SU-DHL-6 (cell line): ENCODE measurements at regions not wholly inside any gene's neighbourhood (a gene's known extent, or its start where the extent isn't known, plus 50 kb on each side); places are given as distances from the start of the nearest gene placed in this dataset.

Source experiments
- H2AFZ ChIP-seq: fragments of 200-600 bp; sonication (generic); 2 replicates; pipeline ENCODE4 v1.6.1; 2014; ENCODE audit warnings: low read depth, mild to moderate bottlenecking, moderate library complexity, mixed read lengths, antibody characterized with exemption, low read length; ENCODE audit not compliant: severe bottlenecking
- H3F3A ChIP-seq: fragments of 200-600 bp; shearing (Covaris generic); 2 replicates; pipeline ENCODE4 v1.6.0; 2016; ENCODE audit warnings: antibody characterized with exemption, mild to moderate bottlenecking; ENCODE audit not compliant: insufficient read depth
- H3K27ac ChIP-seq: fragments of 200-600 bp; sonication (generic); 2 replicates; pipeline ENCODE4 v1.5.1; 2016; ENCODE audit warnings: low read depth, mild to moderate bottlenecking, low read length, moderate library complexity, mixed read lengths
- H3K27me3 ChIP-seq: fragments of 200-600 bp; sonication (generic), shearing (Covaris generic); 2 replicates; pipeline ENCODE4 v1.6.0; 2014; ENCODE audit warnings: mild to moderate bottlenecking, low read length
- H3K36me3 ChIP-seq: fragments of 200-600 bp; sonication (generic); 2 replicates; pipeline ENCODE4 v1.6.1; 2014; ENCODE audit warnings: mild to moderate bottlenecking, low read length, mixed read lengths
- H3K4me2 ChIP-seq: fragments of 300-600, 200-600 bp; shearing (Covaris generic), sonication (generic); 2 replicates; pipeline ENCODE4 v1.6.0; 2014; ENCODE audit warnings: low read length, low read depth, mild to moderate bottlenecking; ENCODE audit not compliant: poor library complexity, severe bottlenecking
- H3K4me3 ChIP-seq: fragments of 200-600 bp; sonication (generic); 2 replicates; pipeline ENCODE4 v1.5.1; 2014; ENCODE audit warnings: antibody characterized with exemption, low read length, mild to moderate bottlenecking, mixed read lengths; ENCODE audit not compliant: insufficient read depth, poor library complexity, severe bottlenecking
- H3K79me2 ChIP-seq: fragments of 200-600 bp; sonication (generic); 2 replicates; pipeline ENCODE4 v1.6.1; 2014; ENCODE audit warnings: mild to moderate bottlenecking, low read length, moderate library complexity; ENCODE audit not compliant: insufficient read depth
- H3K9ac ChIP-seq: fragments of 200-600 bp; sonication (generic); 2 replicates; pipeline ENCODE4 v1.7.0; 2014; ENCODE audit warnings: mild to moderate bottlenecking, low read length
- H3K9me2 ChIP-seq: fragments of 200-600 bp; sonication (generic); replicated peaks from 2 replicates; pipeline ENCODE4 v1.6.1; 2014; ENCODE audit warnings: low read length; ENCODE audit not compliant: insufficient read depth
- H3K9me3 ChIP-seq: fragments of 200-600 bp; sonication (generic); 2 replicates; pipeline ENCODE4 v1.6.1; 2014; ENCODE audit warnings: low read length, mixed read lengths; ENCODE audit not compliant: insufficient read depth
- H4K20me1 ChIP-seq: fragments of 200-600 bp; sonication (generic); 2 replicates; pipeline ENCODE4 v1.6.1; 2014; ENCODE audit warnings: low read depth, mild to moderate bottlenecking, antibody characterized with exemption, low read length, moderate library complexity, mixed read lengths
- EZH2phosphoT487 ChIP-seq: fragments of 200-600 bp; sonication (generic), shearing (Covaris generic); conservative IDR thresholded peaks from 2 replicates; pipeline ENCODE4 v1.6.1; 2018; ENCODE audit warnings: mild to moderate bottlenecking, antibody characterized with exemption, low read length, moderate library complexity, mixed read lengths
- TF ChIP-seq, protein P1 (sequence below): fragments of 200-600 bp; sonication (generic); IDR thresholded peaks from one replicate; pipeline ENCODE4 v1.5.1; 2017; ENCODE audit warnings: antibody characterized with exemption, mild to moderate bottlenecking, low read length, moderate library complexity; ENCODE audit not compliant: insufficient read depth, poor library complexity, severe bottlenecking

DNA sequence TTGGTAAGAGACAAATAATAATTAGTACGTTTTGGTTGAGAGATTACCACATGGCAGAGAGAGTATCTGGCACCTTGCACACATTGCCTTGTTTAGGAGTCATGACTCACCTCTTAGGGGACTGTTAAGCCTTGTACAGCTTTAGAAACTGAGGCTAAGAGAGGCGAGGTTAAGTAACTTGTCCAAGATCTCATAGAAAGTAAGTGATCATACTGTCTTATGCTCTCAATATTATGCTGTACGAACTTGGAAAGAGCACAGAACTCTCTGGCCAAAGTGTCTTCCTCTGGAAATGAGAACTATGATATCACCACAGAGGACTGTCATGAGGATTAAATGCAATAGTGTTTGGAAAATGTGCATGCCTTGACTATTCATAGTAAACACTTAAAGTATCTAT, 249.0 kb downstream of the UTRN start:
- no peaks in the 10 kb centered on the region for H3K9me2 ChIP-seq
- H4K20me1 ChIP-seq, result no peaks in the 10 kb centered on the region
- H3K36me3 ChIP-seq, result no peaks in the 10 kb centered on the region
- H3K9ac ChIP-seq, result no peak overlapping the region
- no peak overlapping the region for H3K27ac ChIP-seq
- H3F3A ChIP-seq, result no peaks in the 10 kb centered on the region
- TF ChIP-seq EZH2phosphoT487, result no peak
- TF ChIP-seq, protein P1, sequence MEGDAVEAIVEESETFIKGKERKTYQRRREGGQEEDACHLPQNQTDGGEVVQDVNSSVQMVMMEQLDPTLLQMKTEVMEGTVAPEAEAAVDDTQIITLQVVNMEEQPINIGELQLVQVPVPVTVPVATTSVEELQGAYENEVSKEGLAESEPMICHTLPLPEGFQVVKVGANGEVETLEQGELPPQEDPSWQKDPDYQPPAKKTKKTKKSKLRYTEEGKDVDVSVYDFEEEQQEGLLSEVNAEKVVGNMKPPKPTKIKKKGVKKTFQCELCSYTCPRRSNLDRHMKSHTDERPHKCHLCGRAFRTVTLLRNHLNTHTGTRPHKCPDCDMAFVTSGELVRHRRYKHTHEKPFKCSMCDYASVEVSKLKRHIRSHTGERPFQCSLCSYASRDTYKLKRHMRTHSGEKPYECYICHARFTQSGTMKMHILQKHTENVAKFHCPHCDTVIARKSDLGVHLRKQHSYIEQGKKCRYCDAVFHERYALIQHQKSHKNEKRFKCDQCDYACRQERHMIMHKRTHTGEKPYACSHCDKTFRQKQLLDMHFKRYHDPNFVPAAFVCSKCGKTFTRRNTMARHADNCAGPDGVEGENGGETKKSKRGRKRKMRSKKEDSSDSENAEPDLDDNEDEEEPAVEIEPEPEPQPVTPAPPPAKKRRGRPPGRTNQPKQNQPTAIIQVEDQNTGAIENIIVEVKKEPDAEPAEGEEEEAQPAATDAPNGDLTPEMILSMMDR, result no peak
- no peaks in the 10 kb centered on the region for H3K27me3 ChIP-seq
- H3K4me2 ChIP-seq, result no peak overlapping the region
- no peaks in the 10 kb centered on the region for H3K79me2 ChIP-seq
- no peaks in the 10 kb centered on the region for H3K9me3 ChIP-seq
- no peak overlapping the region for H3K4me3 ChIP-seq
- no peak overlapping the region for H2AFZ ChIP-seq

DNA sequence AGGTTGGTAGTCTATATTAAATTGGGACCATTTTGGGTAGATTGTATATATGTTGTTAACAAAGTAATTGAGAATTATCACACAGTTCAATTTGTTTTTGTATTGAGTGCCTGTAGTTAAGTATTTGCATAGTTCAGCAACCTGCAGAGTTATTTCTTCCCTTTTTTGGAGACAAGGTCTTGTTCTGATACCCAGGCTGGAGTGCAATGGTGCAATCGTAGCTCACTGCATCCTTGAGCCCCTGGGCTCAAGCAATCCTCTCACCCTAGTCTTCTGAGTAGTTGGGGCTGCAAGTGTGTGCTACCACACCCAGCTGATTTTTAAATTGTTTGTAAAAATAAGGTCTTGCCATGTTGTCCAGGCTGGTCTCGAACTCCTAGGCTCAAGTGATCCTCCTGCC, 250.5 kb downstream of the UTRN start:
- H2AFZ ChIP-seq, result no peak overlapping the region
- H3K4me3 ChIP-seq, result no peak overlapping the region
- H3K9me2 ChIP-seq, result no peaks in the 10 kb centered on the region
- H3K79me2 ChIP-seq, result no peaks in the 10 kb centered on the region
- H3K27me3 ChIP-seq, result no peaks in the 10 kb centered on the region
- no peaks in the 10 kb centered on the region for H4K20me1 ChIP-seq
- TF ChIP-seq, protein P1, result no peak
- no peak for TF ChIP-seq EZH2phosphoT487
- no peak overlapping the region for H3K4me2 ChIP-seq
- H3F3A ChIP-seq, result no peaks in the 10 kb centered on the region
- H3K36me3 ChIP-seq, result no peaks in the 10 kb centered on the region
- H3K27ac ChIP-seq, result no peak overlapping the region
- no peaks in the 10 kb centered on the region for H3K9me3 ChIP-seq
- H3K9ac ChIP-seq, result no peak overlapping the region

DNA sequence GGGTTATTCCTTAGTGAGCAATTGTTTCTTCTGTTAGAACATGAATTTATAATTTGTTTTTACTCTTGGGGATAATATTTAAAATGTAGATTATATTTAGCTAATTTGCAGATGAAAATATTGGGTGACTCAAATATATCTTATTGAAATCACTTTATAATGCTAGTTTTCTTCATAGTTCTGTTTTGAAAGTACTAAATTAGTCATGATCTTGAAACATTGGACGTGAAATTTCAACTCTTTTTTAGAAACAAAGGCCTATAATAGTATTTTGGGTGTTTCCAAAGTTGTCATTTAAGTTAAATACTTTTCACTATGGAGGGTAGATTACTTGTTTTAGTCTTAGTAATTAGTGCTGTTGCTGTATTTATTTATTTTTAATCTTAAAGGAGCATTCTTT, 250.9 kb downstream of the UTRN start:
- no peaks in the 10 kb centered on the region for H3K36me3 ChIP-seq
- no peaks in the 10 kb centered on the region for H3F3A ChIP-seq
- H2AFZ ChIP-seq, result no peak overlapping the region
- no peaks in the 10 kb centered on the region for H3K9me2 ChIP-seq
- TF ChIP-seq, protein P1, result no peak
- TF ChIP-seq EZH2phosphoT487, result no peak
- no peaks in the 10 kb centered on the region for H3K9me3 ChIP-seq
- H3K79me2 ChIP-seq, result no peaks in the 10 kb centered on the region
- H4K20me1 ChIP-seq, result no peaks in the 10 kb centered on the region
- no peak overlapping the region for H3K4me2 ChIP-seq
- no peaks in the 10 kb centered on the region for H3K27me3 ChIP-seq
- no peak overlapping the region for H3K9ac ChIP-seq
- no peak overlapping the region for H3K27ac ChIP-seq
- no peak overlapping the region for H3K4me3 ChIP-seq
